Vagina (tissue), 2 donors: ENCODE measurements at regions not wholly inside any gene's neighbourhood (a gene's known extent, or its start where the extent isn't known, plus 50 kb on each side); places are given as distances from the start of the nearest gene placed in this dataset.

Experiments used
- CTCF ChIP-seq, 3 experiments: fragments of 450-650 bp in 2 of 3; fragments of 200-600 bp in 1 of 3; sonication (generic) in 1 of 3; IDR thresholded peaks; one replicate each; pipeline ENCODE4 v1.5.1; 2017 to 2019; ENCODE audit warnings: antibody characterized with exemption in 3 of 3, mild to moderate bottlenecking in 2 of 3, moderate library complexity in 2 of 3
- POLR2A ChIP-seq, 2 donors: fragments of 450-650 bp; IDR thresholded peaks; one replicate each; pipeline ENCODE4 v1.6.1; 2017; ENCODE audit warnings: antibody characterized with exemption in 2 of 2, mild to moderate bottlenecking in 2 of 2, moderate library complexity in 2 of 2
- POLR2AphosphoS5 ChIP-seq, 2 donors: sonication (generic); formaldehyde crosslinking; IDR thresholded peaks; one replicate each; pipeline ENCODE4 v1.9.0; 2017; ENCODE audit warnings: antibody characterized with exemption in 2 of 2, mild to moderate bottlenecking in 2 of 2, low read depth in 1 of 2; ENCODE audit not compliant: insufficient read depth in 1 of 2

DNA sequence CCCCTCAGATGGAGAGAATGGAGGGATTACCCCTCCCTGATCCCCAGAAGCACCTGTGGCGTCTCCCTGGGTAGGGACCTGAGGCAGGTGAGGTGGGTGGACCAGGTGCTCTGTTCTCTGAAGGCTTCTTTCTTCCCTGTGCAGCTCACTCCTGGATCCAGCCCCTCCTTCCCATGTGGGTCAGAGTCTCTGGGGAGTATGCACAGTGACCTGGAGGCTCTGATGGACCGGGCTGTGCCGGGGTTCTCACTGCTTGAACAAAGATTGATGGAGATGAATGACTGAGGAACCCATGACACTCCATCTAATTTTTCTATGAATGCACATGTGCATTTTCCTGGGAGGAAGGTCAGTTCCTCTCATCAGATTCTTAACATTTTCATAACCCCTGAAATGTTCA lies 78.6 kb upstream of the SHANK2 start:
- TF ChIP-seq CTCF (IDR thresholded peaks at IDR 0.05) (no peak), POLR2A (IDR thresholded peaks at IDR 0.05) (no peak), POLR2AphosphoS5 (IDR thresholded peaks at IDR 0.05; ENCODE audit: insufficient read depth in 1 of 2, low read depth in 1 of 2) (no peak)
